ENCODE measurements at regions not wholly inside any gene's neighbourhood (a gene's known extent, or its start where the extent isn't known, plus 50 kb on each side); places are given as distances from the start of the nearest gene placed in this dataset.
"Not testable (repeated sequence)": the region's sequence is repeated elsewhere in the genome, so short reads cannot be mapped to it uniquely, and the experiment has no call there.

- no peak for DNase-seq (ENCODE audit: low read depth)
These were observed 91.7 kb upstream of the PITRM1 start for GRCh38 chr10:3264161-3264761.

DNA sequence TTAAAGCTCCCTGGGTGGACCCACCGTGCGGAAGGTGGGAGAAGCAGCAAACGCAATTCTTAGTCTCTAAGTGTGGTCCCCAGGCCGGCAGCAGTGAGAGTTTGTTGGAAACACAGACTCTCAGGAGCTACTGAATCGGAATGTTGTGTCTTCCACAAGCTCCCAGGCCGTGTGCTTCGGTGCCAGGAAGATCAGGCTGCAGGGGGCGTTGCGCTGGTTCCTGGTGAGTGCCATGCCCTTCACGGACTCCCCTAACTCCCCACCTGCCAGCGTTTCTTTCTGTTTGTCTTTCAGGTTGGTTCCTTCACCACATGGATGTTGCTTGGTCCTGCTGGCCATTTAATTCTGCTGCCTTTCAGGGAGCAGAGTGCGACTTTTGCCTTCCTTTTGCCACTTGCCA, 91.2 kb upstream of the PITRM1 start:
- DNase-seq (ENCODE audit: low read depth): no peak

DNA sequence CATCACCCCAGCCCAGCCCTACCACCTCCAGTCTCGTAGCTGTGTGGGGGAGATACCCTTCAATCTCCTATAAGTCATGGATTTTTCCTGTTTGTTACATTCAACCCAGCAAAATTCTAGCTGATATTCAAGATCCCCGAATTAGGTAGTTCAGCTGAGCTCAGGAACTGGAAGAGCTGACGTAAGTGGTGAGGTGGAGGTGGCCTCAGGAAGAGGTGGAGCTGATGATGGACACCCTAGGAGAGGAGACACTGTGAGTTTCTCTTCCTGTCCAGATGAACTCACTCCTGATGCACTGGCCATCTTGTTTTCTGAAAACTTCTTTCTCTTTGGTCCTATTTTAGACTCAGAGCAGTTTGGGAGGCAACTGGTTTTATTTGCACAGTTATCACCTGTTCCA, 90.5 kb upstream of the PITRM1 start:
- no peak for DNase-seq (ENCODE audit: low read depth)

DNA sequence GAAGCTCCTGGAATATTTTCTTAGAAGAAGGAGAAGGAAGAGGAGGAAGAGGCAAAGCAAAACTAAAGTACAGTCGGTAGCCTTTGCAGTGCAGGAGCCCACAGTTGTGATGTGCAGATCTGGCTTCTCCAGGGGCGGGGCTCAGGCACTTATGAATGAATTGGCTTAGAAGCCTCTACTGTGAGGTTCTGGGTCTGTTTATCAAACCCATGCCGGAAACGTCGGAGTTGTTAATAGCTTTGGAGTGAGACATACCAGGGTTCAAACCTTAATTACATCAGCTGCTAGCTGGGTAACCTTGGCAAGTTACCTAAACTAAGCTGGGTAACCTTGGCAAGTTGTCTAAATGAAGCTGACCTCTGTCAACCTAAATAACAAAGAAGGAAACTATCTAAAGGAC, 89.3 kb upstream of the PITRM1 start:
- no peak for DNase-seq (ENCODE audit: low read depth)

DNA sequence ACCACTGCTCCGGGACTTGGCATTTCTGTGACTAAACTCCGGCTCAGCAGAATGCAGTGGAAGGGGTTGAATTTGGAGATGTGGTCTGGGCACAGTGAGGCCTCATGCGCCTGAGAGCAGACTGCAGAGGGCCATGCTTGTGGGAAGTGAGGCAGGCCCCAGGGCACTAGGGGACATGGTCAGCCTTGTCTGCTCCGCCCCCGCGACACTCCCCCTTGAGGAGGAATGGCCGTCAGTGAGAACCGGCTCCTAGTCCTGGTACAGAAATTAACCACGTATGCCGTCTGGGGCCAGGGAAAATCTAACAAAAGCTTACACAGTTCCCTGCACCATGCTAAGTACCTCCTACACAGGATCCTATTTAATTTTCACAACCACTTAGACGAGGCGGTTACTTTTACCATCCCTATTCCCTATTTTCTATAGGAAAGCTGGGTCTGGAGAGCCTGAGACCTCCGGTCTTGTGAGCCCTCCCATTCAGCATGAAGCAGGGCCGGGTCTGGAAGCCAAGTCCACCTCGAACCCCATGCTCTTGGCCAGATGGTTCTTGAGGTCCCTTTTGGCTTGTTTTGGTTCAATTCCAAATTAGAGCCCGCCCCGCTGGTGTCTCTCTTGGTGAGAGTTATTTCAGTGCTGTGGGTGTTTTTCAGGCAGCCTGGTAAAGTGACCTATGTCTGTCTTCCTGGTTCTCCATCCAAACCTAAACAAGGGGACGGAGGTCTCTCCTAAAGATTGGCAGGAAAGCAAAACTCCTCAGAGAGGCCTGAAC, 87.7 kb upstream of the PITRM1 start:
- DNase-seq (ENCODE audit: low read depth): no peak

DNA sequence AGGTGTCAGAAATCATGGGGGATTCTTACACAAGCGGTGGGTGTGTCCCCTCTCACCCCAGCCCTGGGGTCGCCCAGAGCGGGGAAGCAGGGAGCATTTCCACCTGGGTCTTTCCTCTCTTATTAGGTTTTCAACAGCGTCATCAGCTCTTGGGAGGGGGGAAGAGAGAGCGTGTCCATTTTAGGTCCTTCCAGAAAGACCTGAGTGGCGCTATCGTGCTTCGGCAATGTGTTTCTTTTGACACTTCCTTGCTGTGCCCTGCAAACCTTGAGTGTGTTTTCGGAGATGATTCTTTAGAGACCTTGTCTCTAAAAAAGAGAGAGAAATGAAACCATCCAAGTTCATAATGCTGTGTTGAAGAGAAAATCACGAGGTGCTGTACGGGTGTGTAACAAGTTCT, 86.9 kb upstream of the PITRM1 start:
- no peak for DNase-seq (ENCODE audit: low read depth)

DNA sequence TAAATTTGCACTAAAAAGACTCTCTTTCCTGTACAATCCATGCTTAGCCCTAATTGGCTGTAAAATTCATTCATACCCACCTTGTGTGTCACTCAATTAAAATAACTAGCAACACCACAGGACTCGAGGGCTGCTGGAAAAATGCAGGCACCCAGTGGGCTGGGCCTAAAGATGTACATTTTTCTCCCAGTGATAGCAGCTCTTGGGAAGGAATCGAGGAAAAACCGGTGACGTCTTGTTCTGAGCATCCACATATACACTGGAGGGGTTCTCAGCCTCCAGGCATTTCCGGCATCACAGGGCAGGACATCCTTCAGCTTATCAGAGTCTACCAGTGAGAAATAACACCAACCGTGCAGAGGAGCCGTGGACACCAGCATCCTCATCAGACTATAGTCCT, 85.8 kb upstream of the PITRM1 start:
- no peak for DNase-seq (ENCODE audit: low read depth)

DNA sequence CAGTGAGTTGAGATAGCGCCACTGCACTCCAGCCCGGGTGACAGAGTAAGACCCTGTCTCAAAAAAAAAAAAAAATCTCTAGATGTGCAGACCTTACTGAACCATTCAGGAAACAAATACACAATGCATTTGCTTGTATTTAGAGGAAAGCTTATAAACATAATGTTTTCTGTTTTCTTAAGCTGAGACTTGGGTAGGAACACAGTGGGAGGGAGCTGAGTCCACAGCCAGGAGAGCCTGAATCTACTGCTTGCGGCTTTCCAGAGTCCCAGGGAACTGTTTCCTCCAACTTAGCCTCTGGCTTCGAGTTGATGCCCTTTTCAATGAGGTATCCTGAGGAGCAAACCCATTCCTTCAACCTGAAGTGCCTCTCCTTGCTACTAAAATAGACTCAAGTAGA, 83.0 kb upstream of the PITRM1 start:
- DNase-seq (ENCODE audit: low read depth): no peak

GRCh38 chr10:3255075-3255474, 82.5 kb upstream of the PITRM1 start:
- no peak for DNase-seq (ENCODE audit: low read depth)

GRCh38 chr10:3253974-3254373, 81.4 kb upstream of the PITRM1 start:
- DNase-seq (ENCODE audit: low read depth): not testable (repeated sequence)

GRCh38 chr10:3251172-3251571, 78.6 kb upstream of the PITRM1 start:
- no peak for DNase-seq (ENCODE audit: low read depth)

DNA sequence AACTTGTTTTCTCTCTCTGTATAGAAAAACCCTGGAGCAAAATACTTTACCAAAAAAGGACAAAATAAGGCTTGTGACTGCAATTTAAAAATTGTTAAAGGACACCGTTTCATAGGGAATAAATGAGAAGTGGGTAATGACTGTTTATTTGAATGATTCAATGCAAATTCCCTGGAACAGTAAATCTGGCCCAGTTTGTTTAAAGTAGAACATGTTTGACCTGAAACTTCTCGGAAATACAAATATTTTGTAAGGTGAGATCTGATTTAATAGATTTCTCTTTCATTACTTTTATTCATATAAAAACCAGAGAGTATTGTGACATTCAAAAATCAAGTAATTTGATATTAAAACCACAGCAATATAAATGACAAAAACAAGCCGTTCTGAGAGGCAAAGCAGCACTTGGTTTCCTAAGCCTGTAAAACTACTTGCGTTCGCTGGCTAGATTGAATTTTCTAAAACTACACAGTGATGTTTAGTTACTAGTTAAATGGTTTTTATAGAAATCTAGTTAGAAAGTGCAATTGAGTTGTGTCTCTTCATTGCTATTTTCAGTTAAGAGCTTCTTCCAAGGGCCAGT, 76.8 kb upstream of the PITRM1 start:
- no peak for DNase-seq (ENCODE audit: low read depth)

- DNase-seq (ENCODE audit: low read depth): peak; percentile 78
These were observed 76.1 kb upstream of the PITRM1 start for GRCh38 chr10:3248526-3249306.

GRCh38 chr10:3245395-3245794, 72.8 kb upstream of the PITRM1 start:
- no peak for DNase-seq (ENCODE audit: low read depth)

DNA sequence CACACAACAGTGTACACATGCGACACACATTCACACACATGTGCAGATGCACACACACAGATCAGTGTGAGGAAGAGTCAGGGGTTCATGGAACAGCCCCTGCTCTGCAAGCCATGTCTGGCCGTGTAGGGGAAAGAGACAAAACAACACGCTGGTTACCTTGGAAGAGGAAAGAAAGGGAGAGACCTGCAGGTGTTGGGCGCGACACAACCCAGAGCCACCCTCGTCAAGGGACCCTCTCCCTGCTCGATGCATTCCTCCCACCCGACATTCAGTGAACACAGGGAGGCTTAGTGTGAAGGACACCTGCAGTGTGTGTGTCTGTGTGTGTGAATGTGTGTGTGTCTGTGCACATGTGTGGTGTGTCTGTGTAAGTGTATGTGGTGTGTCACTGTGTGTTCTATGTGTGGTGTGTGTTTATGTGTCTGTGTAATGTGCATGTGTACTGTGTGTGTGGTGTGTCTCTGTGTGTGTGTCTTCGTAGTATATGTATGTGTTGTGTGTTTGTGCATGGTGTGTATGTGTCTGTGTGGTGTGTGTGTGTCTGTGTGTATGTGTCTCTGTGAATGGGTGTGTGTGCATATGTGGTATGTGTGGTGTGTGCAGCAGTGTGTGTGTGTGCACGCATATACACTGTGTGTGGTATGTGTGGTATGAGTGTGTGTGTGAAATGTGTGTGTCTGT, 69.5 kb upstream of the PITRM1 start:
- no peak for DNase-seq (ENCODE audit: low read depth)

DNA sequence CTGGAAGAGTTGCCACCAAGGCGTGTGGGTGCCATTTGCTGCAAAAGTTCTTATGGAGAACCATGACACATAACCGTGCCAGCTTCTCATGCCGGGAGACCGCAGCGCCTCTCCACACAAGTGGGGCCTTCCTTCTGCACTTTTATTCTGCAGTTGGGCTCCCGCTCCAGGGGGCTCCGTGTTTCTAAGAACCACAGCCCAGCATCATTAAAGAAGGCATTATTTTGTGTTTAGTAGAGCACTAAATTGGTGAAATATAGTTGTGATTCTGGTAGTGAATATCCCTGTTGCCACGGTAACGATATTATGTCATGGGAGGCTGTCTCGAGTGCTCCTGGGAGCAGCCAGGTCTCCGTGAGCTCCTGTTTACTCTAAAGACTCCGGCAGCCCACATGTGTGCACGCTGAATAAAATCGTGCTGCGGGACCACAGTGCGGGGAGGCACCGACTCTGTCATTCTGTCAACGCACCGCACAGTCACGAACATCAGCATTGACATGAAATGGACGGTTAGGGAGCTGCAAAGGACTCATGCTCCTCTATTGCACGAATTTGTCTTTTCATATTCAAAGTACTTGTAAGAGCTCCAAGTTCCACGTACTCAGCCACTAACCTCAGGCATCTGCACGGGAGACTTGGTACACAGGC, 68.8 kb upstream of the PITRM1 start:
- no peak for DNase-seq (ENCODE audit: low read depth)

GRCh38 chr10:3239920-3240894, 67.6 kb upstream of the PITRM1 start:
- no peak for DNase-seq (ENCODE audit: low read depth)

- DNase-seq (ENCODE audit: low read depth): no peak
These were observed 66.7 kb upstream of the PITRM1 start for GRCh38 chr10:3239066-3239919.

DNA sequence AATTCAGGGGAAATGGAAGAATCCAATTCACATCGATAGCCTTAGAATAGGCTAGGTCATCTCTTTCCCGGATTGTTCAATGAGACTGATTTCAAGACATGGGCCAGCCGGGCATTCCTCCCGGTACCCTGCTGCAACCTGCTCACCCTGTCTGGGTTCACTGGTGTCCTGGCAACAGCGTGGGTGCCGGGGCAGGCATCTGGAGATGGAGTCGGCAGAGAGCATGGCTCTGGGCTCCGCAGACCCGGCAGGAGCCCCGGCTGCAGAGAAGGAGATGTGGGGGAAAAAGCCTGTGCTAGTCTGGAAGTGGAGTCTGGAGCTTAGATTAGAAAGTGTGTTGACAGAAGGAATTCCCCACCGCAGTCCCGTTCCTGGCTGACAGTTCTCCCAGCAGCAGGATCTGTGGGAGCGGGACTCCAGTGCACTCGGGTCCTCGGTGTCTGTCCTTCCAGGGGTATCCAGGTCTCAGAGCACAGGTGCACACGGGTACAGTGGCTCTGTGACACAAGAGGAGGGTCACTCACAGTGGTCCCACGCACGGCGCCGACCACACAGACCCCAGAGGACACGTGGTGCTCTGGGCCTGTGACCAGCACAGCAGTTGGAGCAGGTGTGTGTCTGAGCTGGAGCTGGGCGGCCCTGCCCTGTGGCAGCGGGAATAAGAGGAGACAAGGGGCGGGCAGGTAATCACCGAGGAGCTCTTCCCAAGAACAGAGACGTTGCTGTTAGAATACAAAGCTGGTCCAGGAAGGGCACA, 65.7 kb upstream of the PITRM1 start:
- DNase-seq (ENCODE audit: low read depth): no peak

Data from non-pigmented ciliary epithelial cell (primary cell).